ENCODE measurements at regions not wholly inside any gene's neighbourhood (a gene's known extent, or its start where the extent isn't known, plus 50 kb on each side); places are given as distances from the start of the nearest gene placed in this dataset.
"Not testable (repeated sequence)": the region's sequence is repeated elsewhere in the genome, so short reads cannot be mapped to it uniquely, and the experiment has no call there.

GRCh38 chr6:121887724-121888123 is 452.3 kb downstream of the GJA1 start:
- CTCF ChIA-PET: no interaction called here
- DNase-seq (ENCODE audit: low read depth, low spot score) (no peak), ATAC-seq (no peak)
- Histone ChIP-seq H3K4me1 (ENCODE audit: control insufficient read depth, insufficient read depth, low read length) (no peaks in the 10 kb centered on the region), H3K9me3 (ENCODE audit: control insufficient read depth, insufficient read depth, low read depth, low read length) (no peaks in the 10 kb centered on the region), H3K4me3 (ENCODE audit: low read depth in 2 of 2, low read length in 2 of 2) (no peak overlapping the region), H3K27ac (ENCODE audit: low read length) (no peak overlapping the region), H3K36me3 (ENCODE audit: control insufficient read depth, insufficient read depth, low read length) (no peaks in the 10 kb centered on the region), H3K27me3 (ENCODE audit: control insufficient read depth, insufficient read depth, low read length) (no peaks in the 10 kb centered on the region)
- TF ChIP-seq POLR2AphosphoS5 (IDR thresholded peaks at IDR 0.05; ENCODE audit: low read depth, low read length) (no peak), SIN3A (IDR thresholded peaks at IDR 0.05; ENCODE audit: borderline replicate concordance, insufficient read depth, low read depth, low read length) (no peak), TCF7L2 (IDR thresholded peaks at IDR 0.05; ENCODE audit: low read depth, low read length) (no peak)
- TF ChIP-seq, protein P1, sequence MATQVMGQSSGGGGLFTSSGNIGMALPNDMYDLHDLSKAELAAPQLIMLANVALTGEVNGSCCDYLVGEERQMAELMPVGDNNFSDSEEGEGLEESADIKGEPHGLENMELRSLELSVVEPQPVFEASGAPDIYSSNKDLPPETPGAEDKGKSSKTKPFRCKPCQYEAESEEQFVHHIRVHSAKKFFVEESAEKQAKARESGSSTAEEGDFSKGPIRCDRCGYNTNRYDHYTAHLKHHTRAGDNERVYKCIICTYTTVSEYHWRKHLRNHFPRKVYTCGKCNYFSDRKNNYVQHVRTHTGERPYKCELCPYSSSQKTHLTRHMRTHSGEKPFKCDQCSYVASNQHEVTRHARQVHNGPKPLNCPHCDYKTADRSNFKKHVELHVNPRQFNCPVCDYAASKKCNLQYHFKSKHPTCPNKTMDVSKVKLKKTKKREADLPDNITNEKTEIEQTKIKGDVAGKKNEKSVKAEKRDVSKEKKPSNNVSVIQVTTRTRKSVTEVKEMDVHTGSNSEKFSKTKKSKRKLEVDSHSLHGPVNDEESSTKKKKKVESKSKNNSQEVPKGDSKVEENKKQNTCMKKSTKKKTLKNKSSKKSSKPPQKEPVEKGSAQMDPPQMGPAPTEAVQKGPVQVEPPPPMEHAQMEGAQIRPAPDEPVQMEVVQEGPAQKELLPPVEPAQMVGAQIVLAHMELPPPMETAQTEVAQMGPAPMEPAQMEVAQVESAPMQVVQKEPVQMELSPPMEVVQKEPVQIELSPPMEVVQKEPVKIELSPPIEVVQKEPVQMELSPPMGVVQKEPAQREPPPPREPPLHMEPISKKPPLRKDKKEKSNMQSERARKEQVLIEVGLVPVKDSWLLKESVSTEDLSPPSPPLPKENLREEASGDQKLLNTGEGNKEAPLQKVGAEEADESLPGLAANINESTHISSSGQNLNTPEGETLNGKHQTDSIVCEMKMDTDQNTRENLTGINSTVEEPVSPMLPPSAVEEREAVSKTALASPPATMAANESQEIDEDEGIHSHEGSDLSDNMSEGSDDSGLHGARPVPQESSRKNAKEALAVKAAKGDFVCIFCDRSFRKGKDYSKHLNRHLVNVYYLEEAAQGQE (IDR thresholded peaks at IDR 0.05; ENCODE audit: insufficient read depth in 1 of 2, low read depth in 2 of 2, low read length in 1 of 2): no peak
- TF ChIP-seq, protein P2, sequence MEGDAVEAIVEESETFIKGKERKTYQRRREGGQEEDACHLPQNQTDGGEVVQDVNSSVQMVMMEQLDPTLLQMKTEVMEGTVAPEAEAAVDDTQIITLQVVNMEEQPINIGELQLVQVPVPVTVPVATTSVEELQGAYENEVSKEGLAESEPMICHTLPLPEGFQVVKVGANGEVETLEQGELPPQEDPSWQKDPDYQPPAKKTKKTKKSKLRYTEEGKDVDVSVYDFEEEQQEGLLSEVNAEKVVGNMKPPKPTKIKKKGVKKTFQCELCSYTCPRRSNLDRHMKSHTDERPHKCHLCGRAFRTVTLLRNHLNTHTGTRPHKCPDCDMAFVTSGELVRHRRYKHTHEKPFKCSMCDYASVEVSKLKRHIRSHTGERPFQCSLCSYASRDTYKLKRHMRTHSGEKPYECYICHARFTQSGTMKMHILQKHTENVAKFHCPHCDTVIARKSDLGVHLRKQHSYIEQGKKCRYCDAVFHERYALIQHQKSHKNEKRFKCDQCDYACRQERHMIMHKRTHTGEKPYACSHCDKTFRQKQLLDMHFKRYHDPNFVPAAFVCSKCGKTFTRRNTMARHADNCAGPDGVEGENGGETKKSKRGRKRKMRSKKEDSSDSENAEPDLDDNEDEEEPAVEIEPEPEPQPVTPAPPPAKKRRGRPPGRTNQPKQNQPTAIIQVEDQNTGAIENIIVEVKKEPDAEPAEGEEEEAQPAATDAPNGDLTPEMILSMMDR (IDR thresholded peaks at IDR 0.05): no peak
- in situ Hi-C loops (cut with HindIII; ENCODE audit: low pct_unique_long_range_greater_than_20kb, low sequenced_read_pairs) (no loop called here), intact Hi-C loops (cut with micrococcal nuclease; ENCODE audit: unreplicated experiment) (no loop called here)
- no TSS peak for BruUV-seq (replicated peaks)
- POLR2A ChIA-PET: no interaction called here

DNA sequence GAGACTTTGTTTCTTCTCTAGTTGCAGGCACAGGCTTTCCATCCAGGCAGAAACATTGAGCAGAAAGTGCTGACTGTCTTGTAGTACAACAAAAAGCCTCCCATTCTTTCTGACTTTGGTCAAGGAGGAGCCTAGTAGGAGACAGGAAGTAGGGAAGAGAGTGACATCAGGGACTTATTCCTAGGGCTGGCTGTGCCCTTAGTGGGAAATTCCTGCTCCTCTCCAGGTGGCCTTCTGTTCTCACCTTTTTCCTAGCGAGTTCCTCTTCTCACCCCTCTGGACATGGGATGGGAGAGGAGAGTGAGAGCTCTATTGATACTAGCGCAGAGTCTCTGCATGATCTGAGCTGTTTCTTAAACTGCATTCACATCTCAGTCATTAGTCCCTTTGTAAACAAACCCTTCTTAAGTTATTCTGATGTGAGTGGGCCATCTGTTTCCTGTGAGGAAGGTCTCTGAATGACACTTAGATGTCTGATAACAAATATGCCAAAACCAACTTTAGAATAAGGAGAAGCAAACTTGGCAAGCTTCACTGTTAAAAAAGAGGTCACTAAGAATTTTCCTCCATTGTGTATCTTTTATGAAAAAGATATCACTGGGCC is 455.0 kb downstream of the GJA1 start:
- ATAC-seq: no peak
- intact Hi-C loops (cut with micrococcal nuclease; ENCODE audit: unreplicated experiment): no loop called here

GRCh38 chr6:121895731-121896130 is 460.3 kb downstream of the GJA1 start:
- POLR2A ChIA-PET; H3K4me1 ChIP-seq (ENCODE audit: control insufficient read depth, insufficient read depth, low read length); ATAC-seq; H3K9me3 ChIP-seq (ENCODE audit: control insufficient read depth, insufficient read depth, low read depth, low read length); H3K27me3 ChIP-seq (ENCODE audit: control insufficient read depth, insufficient read depth, low read length); BruUV-seq (replicated peaks); intact Hi-C loops (cut with micrococcal nuclease; ENCODE audit: unreplicated experiment); H3K27ac ChIP-seq (ENCODE audit: low read length); in situ Hi-C loops (cut with HindIII; ENCODE audit: low pct_unique_long_range_greater_than_20kb, low sequenced_read_pairs); CTCF ChIA-PET; H3K36me3 ChIP-seq (ENCODE audit: control insufficient read depth, insufficient read depth, low read length); DNase-seq (ENCODE audit: low read depth, low spot score); H3K4me3 ChIP-seq (ENCODE audit: low read depth in 2 of 2, low read length in 2 of 2): not testable (repeated sequence)

More for the DNA sequence above, 455.0 kb downstream of the GJA1 start:
- in situ Hi-C loops (cut with HindIII; ENCODE audit: low pct_unique_long_range_greater_than_20kb, low sequenced_read_pairs): no loop called here
- H3K4me1 ChIP-seq (ENCODE audit: control insufficient read depth, insufficient read depth, low read length): no peaks in the 10 kb centered on the region
- TF ChIP-seq SIN3A (IDR thresholded peaks at IDR 0.05; ENCODE audit: borderline replicate concordance, insufficient read depth, low read depth, low read length) (no peak), TCF7L2 (IDR thresholded peaks at IDR 0.05; ENCODE audit: low read depth, low read length) (no peak), POLR2AphosphoS5 (IDR thresholded peaks at IDR 0.05; ENCODE audit: low read depth, low read length) (no peak)
- TF ChIP-seq, protein P2 (IDR thresholded peaks at IDR 0.05): no peak
- TF ChIP-seq, protein P1 (IDR thresholded peaks at IDR 0.05; ENCODE audit: insufficient read depth in 1 of 2, low read depth in 2 of 2, low read length in 1 of 2): no peak
- H3K9me3 ChIP-seq (ENCODE audit: control insufficient read depth, insufficient read depth, low read depth, low read length): no peaks in the 10 kb centered on the region
- CTCF ChIA-PET: no interaction called here
- BruUV-seq (replicated peaks): no TSS peak
- no peaks in the 10 kb centered on the region for H3K36me3 ChIP-seq (ENCODE audit: control insufficient read depth, insufficient read depth, low read length)
- H3K27ac ChIP-seq (ENCODE audit: low read length): no peak overlapping the region
- DNase-seq (ENCODE audit: low read depth, low spot score): no peak
- POLR2A ChIA-PET: no interaction called here
- H3K4me3 ChIP-seq (ENCODE audit: low read depth in 2 of 2, low read length in 2 of 2): no peak overlapping the region
- H3K27me3 ChIP-seq (ENCODE audit: control insufficient read depth, insufficient read depth, low read length): no peaks in the 10 kb centered on the region

Measured in Panc1 (cell line).